Fibroblast of lung (primary cell): ENCODE measurements at regions not wholly inside any gene's neighbourhood (a gene's known extent, or its start where the extent isn't known, plus 50 kb on each side); places are given as distances from the start of the nearest gene placed in this dataset.

Experiments used
- DNase-seq, 2 donors: peaks; one replicate each; pipeline versions ENCODE4 v3.0.0 to v3.0.0-alpha.2; 2010; ENCODE audit warnings: low read depth in 2 of 2
- H2AFZ ChIP-seq: 2 replicates; pipeline ENCODE4 v1.5.1; 2012; ENCODE audit warnings: low read length, control low read depth, inconsistent platforms
- H3K27ac ChIP-seq: 2 replicates; pipeline ENCODE4 v1.5.1; 2011; ENCODE audit warnings: low read length, control low read depth; ENCODE audit not compliant: insufficient read depth
- H3K27me3 ChIP-seq: 2 replicates; pipeline ENCODE4 v1.5.1; 2011; ENCODE audit warnings: mild to moderate bottlenecking, low read length; ENCODE audit not compliant: control insufficient read depth, insufficient read depth
- H3K36me3 ChIP-seq: 2 replicates; pipeline ENCODE4 v1.5.1; 2011; ENCODE audit warnings: low read length; ENCODE audit not compliant: control insufficient read depth, insufficient read depth
- H3K4me1 ChIP-seq: 2 replicates; pipeline ENCODE4 v1.5.1; 2011; ENCODE audit warnings: low read length; ENCODE audit not compliant: control insufficient read depth, insufficient read depth; ENCODE audit errors: extremely low read depth
- H3K4me2 ChIP-seq: 2 replicates; pipeline ENCODE4 v1.5.1; 2011; ENCODE audit warnings: low read length, control low read depth; ENCODE audit not compliant: insufficient read depth; ENCODE audit errors: extremely low read depth
- H3K4me3 ChIP-seq, 4 experiments: fragments of 200-600 bp in 1 of 4; sonication (generic) in 1 of 4; replicated peaks in 1 of 4; 2 replicates each; pipeline ENCODE4 v1.5.1; 2011 to 2016; ENCODE audit warnings: low read length in 4 of 4, low read depth in 3 of 4, mild to moderate bottlenecking in 3 of 4, control low read depth in 2 of 4, inconsistent platforms in 1 of 4, mixed read lengths in 1 of 4; ENCODE audit not compliant: insufficient read depth in 1 of 4; ENCODE audit errors: control extremely low read depth in 1 of 4
- H3K79me2 ChIP-seq: 2 replicates; pipeline ENCODE4 v1.5.1; 2012; ENCODE audit warnings: mild to moderate bottlenecking, low read length, inconsistent platforms; ENCODE audit not compliant: control insufficient read depth, insufficient read depth
- H3K9ac ChIP-seq: 2 replicates; pipeline ENCODE4 v1.5.1; 2011; ENCODE audit warnings: mild to moderate bottlenecking, low read length, control low read depth; ENCODE audit not compliant: insufficient read depth
- H3K9me3 ChIP-seq: 2 replicates; pipeline ENCODE4 v1.5.1; 2012; ENCODE audit warnings: low read depth, low read length; ENCODE audit not compliant: control insufficient read depth, insufficient read depth
- H4K20me1 ChIP-seq: 2 replicates; pipeline ENCODE4 v1.5.1; 2011; ENCODE audit warnings: low read length; ENCODE audit not compliant: control insufficient read depth, insufficient read depth; ENCODE audit errors: extremely low read depth
- EZH2 ChIP-seq: IDR thresholded peaks from 2 replicates; pipeline ENCODE4 v1.5.1; 2012; ENCODE audit warnings: low read length, control low read depth, mild to moderate bottlenecking; ENCODE audit errors: missing control alignments
- TF ChIP-seq, protein P1 (sequence below), 2 donors: IDR thresholded peaks in 1 of 2; conservative IDR thresholded peaks in 1 of 2; 1 replicate in 1 of 2; 2 replicates in 1 of 2; pipeline ENCODE4 v1.5.1; 2011 to 2012; ENCODE audit warnings: low read length in 2 of 2, control low read depth in 1 of 2, inconsistent platforms in 1 of 2, low read depth in 1 of 2, mild to moderate bottlenecking in 1 of 2

DNA sequence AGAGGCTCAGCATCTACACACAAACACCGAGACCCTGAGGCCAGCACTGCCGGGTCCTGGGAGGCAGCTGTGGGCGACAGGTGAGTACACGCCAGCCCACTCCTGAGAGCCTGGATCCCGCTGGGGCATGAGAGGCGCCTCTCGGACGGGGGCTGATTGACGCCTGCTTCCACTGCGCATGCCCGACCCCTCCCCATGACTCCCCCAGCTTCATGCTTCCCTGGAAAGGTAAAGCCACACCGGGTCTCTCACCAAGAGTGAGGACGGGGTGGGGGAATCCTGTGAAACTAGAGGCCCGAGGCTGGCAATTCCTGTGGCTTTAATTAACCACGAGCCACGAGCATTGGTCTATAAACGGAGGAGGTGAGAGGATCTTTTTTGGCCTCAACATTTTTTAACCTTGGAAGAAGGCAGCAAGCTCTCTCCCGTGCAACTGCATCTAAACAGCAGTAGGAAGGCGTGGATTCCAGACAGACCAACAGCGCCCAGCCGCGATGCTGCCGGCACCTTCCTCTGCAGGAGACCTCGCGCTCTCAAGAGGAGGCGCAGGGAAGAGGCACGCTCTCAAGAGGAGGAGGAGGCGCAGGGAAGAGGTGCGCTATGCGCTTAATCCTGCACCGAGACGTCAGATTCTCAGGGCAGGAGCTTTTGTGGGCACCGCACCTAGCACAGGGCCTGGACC is 71.8 kb upstream of the METRNL start:
- Histone ChIP-seq H3K4me1 (peaks cover 12% of the 10 kb centered on the region), H3K79me2 (no peaks in the 10 kb centered on the region), H3K27me3 (no peaks in the 10 kb centered on the region), H3K9ac (no peak overlapping the region), H2AFZ (no peak overlapping the region), H3K4me2 (no peak overlapping the region), H3K9me3 (no peaks in the 10 kb centered on the region), H4K20me1 (no peaks in the 10 kb centered on the region), H3K4me3 (no peak overlapping the region), H3K27ac (no peak overlapping the region), H3K36me3 (no peaks in the 10 kb centered on the region)
- DNase-seq = peak in 1 of 2 donors; percentile 30
- no peak for TF ChIP-seq EZH2
- TF ChIP-seq, protein P1, sequence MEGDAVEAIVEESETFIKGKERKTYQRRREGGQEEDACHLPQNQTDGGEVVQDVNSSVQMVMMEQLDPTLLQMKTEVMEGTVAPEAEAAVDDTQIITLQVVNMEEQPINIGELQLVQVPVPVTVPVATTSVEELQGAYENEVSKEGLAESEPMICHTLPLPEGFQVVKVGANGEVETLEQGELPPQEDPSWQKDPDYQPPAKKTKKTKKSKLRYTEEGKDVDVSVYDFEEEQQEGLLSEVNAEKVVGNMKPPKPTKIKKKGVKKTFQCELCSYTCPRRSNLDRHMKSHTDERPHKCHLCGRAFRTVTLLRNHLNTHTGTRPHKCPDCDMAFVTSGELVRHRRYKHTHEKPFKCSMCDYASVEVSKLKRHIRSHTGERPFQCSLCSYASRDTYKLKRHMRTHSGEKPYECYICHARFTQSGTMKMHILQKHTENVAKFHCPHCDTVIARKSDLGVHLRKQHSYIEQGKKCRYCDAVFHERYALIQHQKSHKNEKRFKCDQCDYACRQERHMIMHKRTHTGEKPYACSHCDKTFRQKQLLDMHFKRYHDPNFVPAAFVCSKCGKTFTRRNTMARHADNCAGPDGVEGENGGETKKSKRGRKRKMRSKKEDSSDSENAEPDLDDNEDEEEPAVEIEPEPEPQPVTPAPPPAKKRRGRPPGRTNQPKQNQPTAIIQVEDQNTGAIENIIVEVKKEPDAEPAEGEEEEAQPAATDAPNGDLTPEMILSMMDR (conservative IDR thresholded peaks at IDR 0.05 in 1 of 2, IDR thresholded peaks at IDR 0.05 in 1 of 2; ENCODE audit: low read depth in 1 of 2, low read length in 2 of 2) = no peak

DNA sequence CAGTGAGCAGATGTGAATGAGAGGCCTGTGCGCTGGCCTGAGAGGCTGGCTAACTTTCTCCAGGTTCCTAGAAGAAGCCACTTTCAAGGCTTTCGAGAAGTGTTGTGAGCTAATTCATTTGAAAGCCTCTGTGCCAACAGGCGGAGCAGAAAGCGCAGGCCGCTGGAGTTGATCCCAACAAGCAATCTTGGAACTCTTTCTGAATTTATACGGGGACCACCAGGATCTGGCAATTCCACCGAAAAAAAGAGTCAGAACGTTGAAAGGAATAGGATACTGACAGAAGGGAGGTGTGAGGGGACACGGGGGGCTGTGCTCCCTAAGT is 71.3 kb upstream of the METRNL start:
- Histone ChIP-seq H3K79me2 (no peaks in the 10 kb centered on the region), H4K20me1 (no peaks in the 10 kb centered on the region), H2AFZ (no peak overlapping the region), H3K27ac (no peak overlapping the region), H3K9ac (no peak overlapping the region), H3K9me3 (no peaks in the 10 kb centered on the region), H3K36me3 (no peaks in the 10 kb centered on the region), H3K4me2 (no peak overlapping the region), H3K4me3 (no peak overlapping the region), H3K4me1 (peaks cover 12% of the 10 kb centered on the region), H3K27me3 (no peaks in the 10 kb centered on the region)
- no peak for DNase-seq
- TF ChIP-seq EZH2 = no peak
- TF ChIP-seq, protein P1 (conservative IDR thresholded peaks at IDR 0.05 in 1 of 2, IDR thresholded peaks at IDR 0.05 in 1 of 2; ENCODE audit: low read depth in 1 of 2, low read length in 2 of 2) = no peak

DNA sequence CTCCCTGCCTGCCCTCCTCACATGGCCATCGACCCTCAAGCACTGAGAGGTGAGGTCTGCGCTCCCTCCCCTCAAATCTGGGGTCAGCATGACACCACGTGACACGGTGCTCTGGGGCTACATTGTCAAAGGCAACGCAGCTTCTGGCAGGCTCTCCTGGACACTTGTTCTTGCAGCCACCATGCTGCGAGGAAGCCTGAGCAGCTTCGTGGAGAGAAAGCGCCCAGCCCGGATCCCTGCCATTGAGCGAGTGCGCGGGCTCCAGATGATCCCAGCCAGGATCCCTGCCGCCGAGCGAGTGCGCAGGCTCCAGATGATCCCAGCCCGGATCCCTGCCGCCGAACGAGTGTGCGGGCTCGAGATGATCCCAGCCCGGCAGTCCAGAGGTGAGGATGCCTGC is 70.9 kb upstream of the METRNL start:
- TF ChIP-seq EZH2 = no peak
- TF ChIP-seq, protein P1 (conservative IDR thresholded peaks at IDR 0.05 in 1 of 2, IDR thresholded peaks at IDR 0.05 in 1 of 2; ENCODE audit: low read depth in 1 of 2, low read length in 2 of 2) = no peak
- H2AFZ ChIP-seq = no peak overlapping the region

More for the DNA sequence above, 70.9 kb upstream of the METRNL start:
- H3K27ac ChIP-seq = no peak overlapping the region
- no peaks in the 10 kb centered on the region for H3K9me3 ChIP-seq
- H3K36me3 ChIP-seq = no peaks in the 10 kb centered on the region
- H3K4me3 ChIP-seq = no peak overlapping the region
- H3K79me2 ChIP-seq = no peaks in the 10 kb centered on the region
- H3K4me2 ChIP-seq = no peak overlapping the region
- no peaks in the 10 kb centered on the region for H3K27me3 ChIP-seq
- no peak overlapping the region for H3K9ac ChIP-seq
- no peak for DNase-seq
- H3K4me1 ChIP-seq = peaks cover 12% of the 10 kb centered on the region
- H4K20me1 ChIP-seq = no peaks in the 10 kb centered on the region
